ENCODE measurements at regions not wholly inside any gene's neighbourhood (a gene's known extent, or its start where the extent isn't known, plus 50 kb on each side); places are given as distances from the start of the nearest gene placed in this dataset.

GRCh38 chr16:79365702-79366101 lies 234.8 kb downstream of the MAF start:
- no peak for DNase-seq

GRCh38 chr16:79363484-79363883 lies 237.1 kb downstream of the MAF start:
- DNase-seq = no peak

- DNase-seq = no peak
These were observed 237.5 kb downstream of the MAF start for GRCh38 chr16:79363035-79363434.

- DNase-seq = no peak
These were observed 238.1 kb downstream of the MAF start for GRCh38 chr16:79362300-79362970.

GRCh38 chr16:79361132-79361751 lies 239.3 kb downstream of the MAF start:
- no peak for DNase-seq

GRCh38 chr16:79360267-79360666 lies 240.3 kb downstream of the MAF start:
- DNase-seq = no peak

GRCh38 chr16:79359082-79359481 lies 241.5 kb downstream of the MAF start:
- DNase-seq = no peak

- DNase-seq = no peak
These were observed 242.3 kb downstream of the MAF start for GRCh38 chr16:79358188-79358587.

- no peak for DNase-seq
These were observed 244.8 kb downstream of the MAF start for GRCh38 chr16:79355600-79356358.

- no peak for DNase-seq
These were observed 248.6 kb downstream of the MAF start for GRCh38 chr16:79351927-79352326.

GRCh38 chr16:79349803-79350202 lies 250.7 kb downstream of the MAF start:
- DNase-seq = no peak

- DNase-seq = no peak
These were observed 251.8 kb downstream of the MAF start for GRCh38 chr16:79348521-79349306.

GRCh38 chr16:79347277-79347676 lies 253.3 kb downstream of the MAF start:
- no peak for DNase-seq

GRCh38 chr16:79339863-79340262 lies 260.7 kb downstream of the MAF start:
- DNase-seq = no peak

GRCh38 chr16:79337906-79338305 lies 262.6 kb downstream of the MAF start:
- DNase-seq = no peak

- DNase-seq = no peak
These were observed 263.9 kb downstream of the MAF start for GRCh38 chr16:79336437-79337229.

- no peak for DNase-seq
These were observed 266.4 kb downstream of the MAF start for GRCh38 chr16:79334127-79334526.

GRCh38 chr16:79331066-79331465 lies 269.5 kb downstream of the MAF start:
- no peak for DNase-seq

GRCh38 chr16:79329967-79330366 lies 270.6 kb downstream of the MAF start:
- DNase-seq = no peak

GRCh38 chr16:79329166-79329521 lies 271.4 kb downstream of the MAF start:
- no peak for DNase-seq

GRCh38 chr16:79328402-79329165 lies 272.0 kb downstream of the MAF start:
- no peak for DNase-seq

- DNase-seq = no peak
These were observed 272.7 kb downstream of the MAF start for GRCh38 chr16:79327836-79328235.
